ENCODE measurements at regions not wholly inside any gene's neighbourhood (a gene's known extent, or its start where the extent isn't known, plus 50 kb on each side); places are given as distances from the start of the nearest gene placed in this dataset.

GRCh38 chr4:124768596-124769365 lies 56.2 kb upstream of the ANKRD50 start:
- TF ChIP-seq CTCF (IDR thresholded peaks at IDR 0.05): no peak
- no peak for TF ChIP-seq POLR2A (IDR thresholded peaks at IDR 0.05)
